Gastrocnemius medialis (tissue), 4 donors: ENCODE measurements at regions not wholly inside any gene's neighbourhood (a gene's known extent, or its start where the extent isn't known, plus 50 kb on each side); places are given as distances from the start of the nearest gene placed in this dataset.
"Not testable (repeated sequence)": the region's sequence is repeated elsewhere in the genome, so short reads cannot be mapped to it uniquely, and the experiment has no call there.

ENCODE experiments used
- ATAC-seq, 2 donors: fragments of 150-250 bp; one replicate each; pipeline ENCODE4 v1.9.1; 2016
- DNase-seq, 2 donors: peaks; one replicate each; pipeline ENCODE4 v3.0.0-alpha.2; 2019
- H3K27ac ChIP-seq, 4 donors: fragments of 200-600 bp; sonication (generic); 1 replicate in 1 of 4; 2 replicates in 3 of 4; pipeline ENCODE4 v1.5.1; 2016 to 2018; ENCODE audit warnings: mild to moderate bottlenecking in 2 of 4, moderate library complexity in 1 of 4
- H3K27me3 ChIP-seq, 3 donors: fragments of 200-600 bp; sonication (generic) in 2 of 3; 1 replicate in 1 of 3; 2 replicates in 2 of 3; pipeline versions ENCODE4 v1.5.1 to v1.6.0; 2016 to 2019; ENCODE audit warnings: mild to moderate bottlenecking in 1 of 3, moderate library complexity in 1 of 3
- H3K36me3 ChIP-seq, 2 donors: fragments of 200-600 bp; sonication (generic) in 1 of 2; one replicate each; pipeline ENCODE4 v1.5.1; 2017 to 2018
- H3K4me1 ChIP-seq, 2 donors: fragments of 200-600 bp; sonication (generic) in 1 of 2; one replicate each; pipeline ENCODE4 v1.5.1; 2016 to 2017; ENCODE audit warnings: mild to moderate bottlenecking in 2 of 2
- H3K4me3 ChIP-seq, 4 donors: fragments of 200-600 bp; sonication (generic) in 3 of 4; 1 replicate in 1 of 4; 2 replicates in 3 of 4; pipeline ENCODE4 v1.5.1; 2016 to 2019; ENCODE audit warnings: mild to moderate bottlenecking in 2 of 4
- H3K9me3 ChIP-seq, 3 donors: fragments of 200-600 bp; sonication (generic) in 2 of 3; 1 replicate in 1 of 3; 2 replicates in 2 of 3; pipeline ENCODE4 v1.5.1; 2016 to 2019
- CTCF ChIP-seq, 5 experiments: fragments of 450-650 bp in 3 of 5; fragments of 200-600 bp in 2 of 5; sonication (generic) in 2 of 5; IDR thresholded peaks in 4 of 5; conservative IDR thresholded peaks in 1 of 5; 1 replicate in 4 of 5; 2 replicates in 1 of 5; pipeline ENCODE4 v1.5.1; 2016 to 2019; ENCODE audit warnings: antibody characterized with exemption in 5 of 5, mild to moderate bottlenecking in 3 of 5, moderate library complexity in 3 of 5
- POLR2A ChIP-seq, 2 donors: fragments of 450-650 bp; IDR thresholded peaks; one replicate each; pipeline ENCODE4 v1.6.1; 2017; ENCODE audit warnings: antibody characterized with exemption in 2 of 2, mild to moderate bottlenecking in 2 of 2, moderate library complexity in 2 of 2
- in situ Hi-C, 4 donors: fragments of 200-750 bp; cut with MboI; loops; one replicate each; pipeline versions ENCODE4 v1.15.0 to v1.8.0; 2017; ENCODE audit warnings: low sequenced_read_pairs in 4 of 4
- intact Hi-C: fragments of 100-400 bp; cut with DNase I; formaldehyde crosslinking; loops from one replicate; pipeline ENCODE4 v1.15.1; 2023; ENCODE audit warnings: low total_unique reads

GRCh38 chr9:117835798-117836197 is 131.6 kb downstream of the TLR4 start:
- Histone ChIP-seq H3K4me3 (no peak overlapping the region), H3K27me3 (no peaks in the 10 kb centered on the region), H3K27ac (no peak overlapping the region), H3K4me1 (no peaks in the 10 kb centered on the region), H3K36me3 (no peaks in the 10 kb centered on the region), H3K9me3 (no peaks in the 10 kb centered on the region)
- in situ Hi-C loops (no loop called here), intact Hi-C loops (no loop called here)
- DNase-seq: no peak
- no peak for ATAC-seq
- TF ChIP-seq POLR2A (IDR thresholded peaks at IDR 0.05): no peak
- TF ChIP-seq CTCF (IDR thresholded peaks at IDR 0.05 in 4 of 5, conservative IDR thresholded peaks at IDR 0.05 in 1 of 5): no peak

- no peak overlapping the region for H3K27ac ChIP-seq
- no peaks in the 10 kb centered on the region for H3K27me3 ChIP-seq
- no peaks in the 10 kb centered on the region for H3K4me1 ChIP-seq
- no peak for ATAC-seq
- intact Hi-C loops (no loop called here), in situ Hi-C loops (no loop called here)
- H3K9me3 ChIP-seq: no peaks in the 10 kb centered on the region
- DNase-seq: no peak
- no peak overlapping the region for H3K4me3 ChIP-seq
- no peak for TF ChIP-seq POLR2A (IDR thresholded peaks at IDR 0.05)
- no peak for TF ChIP-seq CTCF (IDR thresholded peaks at IDR 0.05 in 4 of 5, conservative IDR thresholded peaks at IDR 0.05 in 1 of 5)
- H3K36me3 ChIP-seq: no peaks in the 10 kb centered on the region
Observed at GRCh38 chr9:117839862-117840261, 135.7 kb downstream of the TLR4 start.

GRCh38 chr9:117851836-117852461 is 147.7 kb downstream of the TLR4 start:
- intact Hi-C loops, H3K9me3 ChIP-seq, DNase-seq, H3K27me3 ChIP-seq, ATAC-seq, H3K4me1 ChIP-seq, in situ Hi-C loops, H3K36me3 ChIP-seq, H3K27ac ChIP-seq, H3K4me3 ChIP-seq: not testable (repeated sequence)

- ATAC-seq: no peak
- Histone ChIP-seq H3K36me3 (no peaks in the 10 kb centered on the region), H3K9me3 (no peaks in the 10 kb centered on the region), H3K4me3 (no peak overlapping the region), H3K27ac (no peak overlapping the region), H3K4me1 (no peaks in the 10 kb centered on the region), H3K27me3 (no peaks in the 10 kb centered on the region)
- TF ChIP-seq CTCF (IDR thresholded peaks at IDR 0.05 in 4 of 5, conservative IDR thresholded peaks at IDR 0.05 in 1 of 5) (no peak), POLR2A (IDR thresholded peaks at IDR 0.05) (no peak)
- intact Hi-C loops (no loop called here), in situ Hi-C loops (no loop called here)
- DNase-seq: no peak
Observed at GRCh38 chr9:117858561-117858960, 154.4 kb downstream of the TLR4 start.

- Histone ChIP-seq H3K27me3 (no peaks in the 10 kb centered on the region), H3K4me3 (no peak overlapping the region), H3K9me3 (no peaks in the 10 kb centered on the region), H3K27ac (no peak overlapping the region), H3K36me3 (no peaks in the 10 kb centered on the region), H3K4me1 (no peaks in the 10 kb centered on the region)
- TF ChIP-seq CTCF (IDR thresholded peaks at IDR 0.05 in 4 of 5, conservative IDR thresholded peaks at IDR 0.05 in 1 of 5) (no peak), POLR2A (IDR thresholded peaks at IDR 0.05) (no peak)
- intact Hi-C loops (no loop called here), in situ Hi-C loops (no loop called here)
- DNase-seq (no peak), ATAC-seq (no peak)
Observed at GRCh38 chr9:117860849-117861248, 156.6 kb downstream of the TLR4 start.
